H9 (cell line): ENCODE measurements at regions not wholly inside any gene's neighbourhood (a gene's known extent, or its start where the extent isn't known, plus 50 kb on each side); places are given as distances from the start of the nearest gene placed in this dataset.
A peak's percentile ranks its signal among the peaks of the same experiment; 100 is the strongest.

ENCODE experiments used
- DNase-seq: peaks from one replicate; pipeline ENCODE4 v3.0.0-alpha.2; 2017
- H2AFZ ChIP-seq: one replicate; pipeline ENCODE4 v1.6.1; 2013; ENCODE audit warnings: mild to moderate bottlenecking, low read length, control low read depth, moderate library complexity
- H2AK5ac ChIP-seq: 2 replicates; pipeline ENCODE4 v1.6.1; 2013; ENCODE audit warnings: low read length, control low read depth, mixed read lengths; ENCODE audit not compliant: insufficient read length
- H2BK120ac ChIP-seq: one replicate; pipeline ENCODE4 v1.6.1; 2013; ENCODE audit warnings: low read depth, mild to moderate bottlenecking, low read length, control low read depth, inconsistent platforms; ENCODE audit not compliant: poor library complexity, severe bottlenecking
- H2BK12ac ChIP-seq: 2 replicates; pipeline ENCODE4 v1.6.1; 2013; ENCODE audit warnings: low read length, control low read depth, mixed read lengths, low read depth; ENCODE audit not compliant: insufficient read length
- H2BK15ac ChIP-seq: 2 replicates; pipeline ENCODE4 v1.6.1; 2013; ENCODE audit warnings: low read depth, low read length, control low read depth
- H2BK20ac ChIP-seq: one replicate; pipeline ENCODE4 v1.6.1; 2013; ENCODE audit warnings: low read depth, mild to moderate bottlenecking, low read length, control low read depth, inconsistent platforms; ENCODE audit not compliant: poor library complexity, severe bottlenecking
- H2BK5ac ChIP-seq: 2 replicates; pipeline ENCODE4 v1.6.1; 2013; ENCODE audit warnings: low read length, control low read depth, mixed read lengths; ENCODE audit not compliant: insufficient read length
- H3K14ac ChIP-seq: 2 replicates; pipeline ENCODE4 v1.6.1; 2013; ENCODE audit warnings: low read length, control low read depth; ENCODE audit not compliant: insufficient read depth
- H3K18ac ChIP-seq: 2 replicates; pipeline ENCODE4 v1.6.1; 2013; ENCODE audit warnings: low read depth, mild to moderate bottlenecking, mixed read lengths, low read length, control low read depth; ENCODE audit not compliant: insufficient read length
- H3K23ac ChIP-seq: 2 replicates; pipeline ENCODE4 v1.6.1; 2013; ENCODE audit warnings: low read length, control low read depth, mixed read lengths, low read depth; ENCODE audit not compliant: insufficient read length
- H3K23me2 ChIP-seq: 2 replicates; pipeline ENCODE4 v1.6.1; 2013; ENCODE audit warnings: low read depth, mild to moderate bottlenecking, mixed read lengths, low read length, control low read depth; ENCODE audit not compliant: insufficient read length, poor library complexity, severe bottlenecking
- H3K27ac ChIP-seq: 2 replicates; pipeline ENCODE4 v1.5.1; 2013; ENCODE audit warnings: low read length, control low read depth, mixed read lengths, low read depth; ENCODE audit not compliant: insufficient read length
- H3K27me3 ChIP-seq: 2 replicates; pipeline ENCODE4 v1.6.1; 2013; ENCODE audit warnings: low read length, control low read depth, inconsistent platforms; ENCODE audit not compliant: insufficient read depth
- H3K4ac ChIP-seq: 2 replicates; pipeline ENCODE4 v1.6.1; 2013; ENCODE audit warnings: low read depth, mild to moderate bottlenecking, control low read depth, inconsistent platforms, low read length, moderate library complexity
- H3K4me1 ChIP-seq: 2 replicates; pipeline ENCODE4 v1.6.1; 2013; ENCODE audit warnings: low read length, control low read depth, inconsistent platforms; ENCODE audit not compliant: insufficient read depth
- H3K4me2 ChIP-seq: 2 replicates; pipeline ENCODE4 v1.6.1; 2013; ENCODE audit warnings: low read length, control low read depth, mixed read lengths; ENCODE audit not compliant: insufficient read length, insufficient read depth
- H3K56ac ChIP-seq: 2 replicates; pipeline ENCODE4 v1.6.1; 2013; ENCODE audit warnings: low read depth, mild to moderate bottlenecking, mixed read lengths, low read length, control low read depth; ENCODE audit not compliant: insufficient read length
- H3K79me1 ChIP-seq: 2 replicates; pipeline ENCODE4 v1.6.1; 2013; ENCODE audit warnings: low read depth, mild to moderate bottlenecking, moderate library complexity, low read length, control low read depth, inconsistent platforms; ENCODE audit not compliant: insufficient read depth, poor library complexity, severe bottlenecking
- H3K79me2 ChIP-seq: 2 replicates; pipeline ENCODE4 v1.6.1; 2013; ENCODE audit warnings: low read length, control low read depth, inconsistent platforms; ENCODE audit not compliant: insufficient read depth
- H3K9ac ChIP-seq: 2 replicates; pipeline ENCODE4 v1.6.1; 2013; ENCODE audit warnings: low read length, control low read depth, mixed read lengths; ENCODE audit not compliant: insufficient read length; ENCODE audit errors: extremely low read depth
- H3K9me3 ChIP-seq: one replicate; pipeline ENCODE4 v1.6.1; 2013; ENCODE audit warnings: low read depth, low read length, inconsistent platforms; ENCODE audit not compliant: control insufficient read depth
- H3T11ph ChIP-seq: one replicate; pipeline ENCODE4 v1.6.1; 2013; ENCODE audit warnings: mild to moderate bottlenecking, low read length, control low read depth, inconsistent platforms
- H4K20me1 ChIP-seq: one replicate; pipeline ENCODE4 v1.6.1; 2013; ENCODE audit not compliant: control insufficient read depth, insufficient read length, insufficient read depth
- H4K5ac ChIP-seq: 2 replicates; pipeline ENCODE4 v1.6.1; 2013; ENCODE audit warnings: low read depth, mild to moderate bottlenecking, mixed read lengths, low read length, control low read depth; ENCODE audit not compliant: insufficient read length
- H4K8ac ChIP-seq: replicated peaks from 2 replicates; pipeline ENCODE4 v1.6.1; 2013; ENCODE audit warnings: low read length, control low read depth, mixed read lengths, low read depth; ENCODE audit not compliant: insufficient read length
- H4K91ac ChIP-seq: 2 replicates; pipeline ENCODE4 v1.6.1; 2013; ENCODE audit warnings: low read depth, mild to moderate bottlenecking, moderate library complexity, mixed read lengths, low read length, control low read depth; ENCODE audit not compliant: insufficient read length
- H3K27ac Mint-ChIP-seq, 3 experiments: 2 replicates in 2 of 3; 3 replicates in 1 of 3; pipeline ENCODE4 v1.8.0; 2020 to 2021; ENCODE audit warnings: mixed read lengths in 3 of 3, mild to moderate bottlenecking in 1 of 3, moderate library complexity in 1 of 3
- H3K27me3 Mint-ChIP-seq: 2 replicates; pipeline ENCODE4 v1.8.0; 2021; ENCODE audit warnings: low read depth, mild to moderate bottlenecking, moderate library complexity, mixed read lengths
- H3K36me3 Mint-ChIP-seq, 3 experiments: 2 replicates in 2 of 3; 3 replicates in 1 of 3; pipeline ENCODE4 v1.8.0; 2020 to 2021; ENCODE audit warnings: low read depth in 3 of 3, mixed read lengths in 3 of 3; ENCODE audit not compliant: insufficient read depth in 1 of 3
- H3K4me1 Mint-ChIP-seq, 2 experiments: 2 replicates each; pipeline ENCODE4 v1.8.0; 2020; ENCODE audit warnings: mixed read lengths in 2 of 2
- H3K4me3 Mint-ChIP-seq, 2 experiments: 2 replicates in 1 of 2; 3 replicates in 1 of 2; pipeline ENCODE4 v1.8.0; 2020 to 2021; ENCODE audit warnings: mild to moderate bottlenecking in 2 of 2, mixed read lengths in 2 of 2, moderate library complexity in 1 of 2
- H3K9me3 Mint-ChIP-seq, 2 experiments: 2 replicates in 1 of 2; 3 replicates in 1 of 2; pipeline ENCODE4 v1.8.0; 2020; ENCODE audit warnings: mild to moderate bottlenecking in 2 of 2, mixed read lengths in 2 of 2, moderate library complexity in 1 of 2
- CTCF ChIP-seq: fragments of 200-600 bp; sonication (generic); conservative IDR thresholded peaks from 3 replicates; pipeline ENCODE4 v1.8.0; 2021; ENCODE audit warnings: antibody characterized with exemption, mild to moderate bottlenecking
- WGBS: extraction: QIAGEN DNeasy Blood & Tissue Kit; methylation state at CpG from one replicate; pipeline ENCODE4 v1.1.7; 2013; ENCODE audit warnings: missing lambda C conversion rate, low lambda C conversion rate, mixed read lengths; ENCODE audit not compliant: insufficient read length; ENCODE audit errors: extremely low coverage; 5-methylcytosine and 5-hydroxymethylcytosine counted together

GRCh38 chr6:169831450-169832246, 80.2 kb downstream of the ERMARD start:
- WGBS: no CpG with 5 or more reads among the region's 32 CpGs
- H3K27ac Mint-ChIP-seq: peak overlapping the region in 1 of 3 experiments; percentile 23; a peak in 1 of 7 replicates

More at GRCh38 chr6:169831450-169832246, 80.2 kb downstream of the ERMARD start:
- Histone ChIP-seq H2AK5ac (no peak overlapping the region), H2BK5ac (no peak overlapping the region), H3K4me1 (peaks cover 7% of the 10 kb centered on the region; the same call in 1 of the 2 replicates), H3K4me2 (no peak overlapping the region), H2BK120ac (no peak overlapping the region), H3K9ac (no peak overlapping the region), H3K18ac (no peak overlapping the region), H2AFZ (no peak overlapping the region), H3K27ac (no peak overlapping the region), H2BK20ac (no peak overlapping the region), H4K91ac (no peak overlapping the region), H3K23ac (no peak overlapping the region), H2BK12ac (no peak overlapping the region), H3K4ac (no peak overlapping the region), H3K27me3 (peaks cover 2% of the 10 kb centered on the region; the same call in 1 of the 2 replicates), H3K9me3 (no peaks in the 10 kb centered on the region), H2BK15ac (no peak overlapping the region), H3K79me2 (no peaks in the 10 kb centered on the region), H4K20me1 (no peaks in the 10 kb centered on the region), H3K79me1 (no peaks in the 10 kb centered on the region), H3K23me2 (no peaks in the 10 kb centered on the region), H3K14ac (no peak overlapping the region), H4K8ac (no peak overlapping the region), H3T11ph (no peak overlapping the region), H4K5ac (no peak overlapping the region), H3K56ac (no peak overlapping the region)
- Mint-ChIP-seq H3K36me3 (peaks cover 0 to 10% (median 4%) of the 10 kb centered on the region in 3 experiments; a peak in 5 of 7 replicates), H3K9me3 (peaks cover 7 to 8% of the 10 kb centered on the region in 2 experiments), H3K4me1 (peaks cover 44% of the 10 kb centered on the region in 2 experiments), H3K27me3 (peaks cover 30% of the 10 kb centered on the region), H3K4me3 (no peak overlapping the region)
- peak; percentile 95 for TF ChIP-seq CTCF
- peak; percentile 93 for DNase-seq
